Skeletal muscle tissue (tissue), 3 donors: ENCODE measurements at regions not wholly inside any gene's neighbourhood (a gene's known extent, or its start where the extent isn't known, plus 50 kb on each side); places are given as distances from the start of the nearest gene placed in this dataset.

ENCODE experiments used
- H3K27ac ChIP-seq: one replicate; pipeline ENCODE4 v1.7.0; 2013; ENCODE audit warnings: mild to moderate bottlenecking, low read depth, low read length, inconsistent platforms
- H3K27me3 ChIP-seq, 3 donors: one replicate each; pipeline ENCODE4 v1.7.0; 2013; ENCODE audit warnings: low read length in 3 of 3; ENCODE audit not compliant: control insufficient read depth in 3 of 3, insufficient read depth in 3 of 3
- H3K36me3 ChIP-seq, 3 donors: one replicate each; pipeline ENCODE4 v1.7.0; 2013; ENCODE audit warnings: low read length in 3 of 3; ENCODE audit not compliant: control insufficient read depth in 3 of 3, insufficient read depth in 3 of 3
- H3K4me1 ChIP-seq, 3 donors: one replicate each; pipeline ENCODE4 v1.7.0; 2013; ENCODE audit warnings: low read length in 3 of 3, mild to moderate bottlenecking in 3 of 3; ENCODE audit not compliant: control insufficient read depth in 3 of 3, insufficient read depth in 3 of 3
- H3K4me3 ChIP-seq, 3 donors: one replicate each; pipeline ENCODE4 v1.7.0; 2013; ENCODE audit warnings: low read length in 3 of 3
- H3K9ac ChIP-seq, 3 donors: one replicate each; pipeline ENCODE4 v1.7.0; 2013; ENCODE audit warnings: low read length in 3 of 3, mild to moderate bottlenecking in 3 of 3, moderate library complexity in 2 of 3, low read depth in 1 of 3
- H3K9me3 ChIP-seq, 3 donors: one replicate each; pipeline ENCODE4 v1.7.0; 2013; ENCODE audit warnings: low read length in 3 of 3; ENCODE audit not compliant: control insufficient read depth in 3 of 3
- donor health status: Osteomylitis.

GRCh38 chr5:117587111-117587510 lies 1012.5 kb upstream of the SEMA6A start:
- no peaks in the 10 kb centered on the region for H3K27me3 ChIP-seq
- H3K4me1 ChIP-seq = no peaks in the 10 kb centered on the region
- H3K4me3 ChIP-seq = no peak overlapping the region
- H3K36me3 ChIP-seq = no peaks in the 10 kb centered on the region
- no peak overlapping the region for H3K27ac ChIP-seq
- no peak overlapping the region for H3K9ac ChIP-seq
- H3K9me3 ChIP-seq = no peaks in the 10 kb centered on the region

GRCh38 chr5:117568622-117569021 lies 994.0 kb upstream of the SEMA6A start:
- Histone ChIP-seq H3K36me3 (no peaks in the 10 kb centered on the region), H3K9me3 (no peaks in the 10 kb centered on the region), H3K4me3 (no peak overlapping the region), H3K27me3 (no peaks in the 10 kb centered on the region), H3K4me1 (no peaks in the 10 kb centered on the region), H3K27ac (no peak overlapping the region), H3K9ac (no peak overlapping the region)

- no peaks in the 10 kb centered on the region for H3K4me1 ChIP-seq
- no peak overlapping the region for H3K27ac ChIP-seq
- no peak overlapping the region for H3K4me3 ChIP-seq
- no peaks in the 10 kb centered on the region for H3K36me3 ChIP-seq
- H3K27me3 ChIP-seq = no peaks in the 10 kb centered on the region
- no peaks in the 10 kb centered on the region for H3K9me3 ChIP-seq
- no peak overlapping the region for H3K9ac ChIP-seq
Observed at GRCh38 chr5:117568126-117568525, 993.5 kb upstream of the SEMA6A start.

GRCh38 chr5:117562647-117563046 lies 988.0 kb upstream of the SEMA6A start:
- Histone ChIP-seq H3K4me1 (no peaks in the 10 kb centered on the region), H3K9me3 (no peaks in the 10 kb centered on the region), H3K4me3 (no peak overlapping the region), H3K27me3 (no peaks in the 10 kb centered on the region), H3K9ac (no peak overlapping the region), H3K36me3 (no peaks in the 10 kb centered on the region), H3K27ac (no peak overlapping the region)

- no peaks in the 10 kb centered on the region for H3K4me1 ChIP-seq
- H3K36me3 ChIP-seq = no peaks in the 10 kb centered on the region
- H3K27ac ChIP-seq = no peak overlapping the region
- no peak overlapping the region for H3K4me3 ChIP-seq
- H3K9ac ChIP-seq = no peak overlapping the region
- no peaks in the 10 kb centered on the region for H3K9me3 ChIP-seq
- H3K27me3 ChIP-seq = no peaks in the 10 kb centered on the region
Observed at GRCh38 chr5:117561531-117561930, 986.9 kb upstream of the SEMA6A start.

GRCh38 chr5:117559005-117559844 lies 984.6 kb upstream of the SEMA6A start:
- Histone ChIP-seq H3K9me3 (no peaks in the 10 kb centered on the region), H3K9ac (no peak overlapping the region), H3K36me3 (no peaks in the 10 kb centered on the region), H3K27me3 (no peaks in the 10 kb centered on the region), H3K4me3 (no peak overlapping the region), H3K27ac (no peak overlapping the region), H3K4me1 (no peaks in the 10 kb centered on the region)

GRCh38 chr5:117551236-117551635 lies 976.6 kb upstream of the SEMA6A start:
- Histone ChIP-seq H3K9ac (no peak overlapping the region), H3K4me1 (no peaks in the 10 kb centered on the region), H3K36me3 (no peaks in the 10 kb centered on the region), H3K9me3 (no peaks in the 10 kb centered on the region), H3K27me3 (no peaks in the 10 kb centered on the region), H3K4me3 (no peak overlapping the region), H3K27ac (no peak overlapping the region)

GRCh38 chr5:117547192-117547591 lies 972.6 kb upstream of the SEMA6A start:
- Histone ChIP-seq H3K9ac (no peak overlapping the region), H3K27me3 (no peaks in the 10 kb centered on the region), H3K4me1 (no peaks in the 10 kb centered on the region), H3K9me3 (no peaks in the 10 kb centered on the region), H3K36me3 (no peaks in the 10 kb centered on the region), H3K4me3 (no peak overlapping the region), H3K27ac (no peak overlapping the region)

GRCh38 chr5:117539692-117540091 lies 965.1 kb upstream of the SEMA6A start:
- H3K9me3 ChIP-seq = no peaks in the 10 kb centered on the region
- H3K27ac ChIP-seq = no peak overlapping the region
- H3K27me3 ChIP-seq = no peaks in the 10 kb centered on the region
- H3K4me1 ChIP-seq = no peaks in the 10 kb centered on the region
- no peak overlapping the region for H3K9ac ChIP-seq
- no peak overlapping the region for H3K4me3 ChIP-seq
- H3K36me3 ChIP-seq = no peaks in the 10 kb centered on the region

GRCh38 chr5:117533792-117534191 lies 959.2 kb upstream of the SEMA6A start:
- Histone ChIP-seq H3K36me3 (no peaks in the 10 kb centered on the region), H3K4me1 (no peaks in the 10 kb centered on the region), H3K9me3 (no peaks in the 10 kb centered on the region), H3K9ac (no peak overlapping the region), H3K27ac (no peak overlapping the region), H3K4me3 (no peak overlapping the region), H3K27me3 (no peaks in the 10 kb centered on the region)
